Femur (tissue), 1 donor: ENCODE measurements at regions not wholly inside any gene's neighbourhood (a gene's known extent, or its start where the extent isn't known, plus 50 kb on each side); places are given as distances from the start of the nearest gene placed in this dataset.

Experiments
- DNase-seq: peaks from one replicate; pipeline ENCODE4 v3.0.0-alpha.2; 2017

DNA sequence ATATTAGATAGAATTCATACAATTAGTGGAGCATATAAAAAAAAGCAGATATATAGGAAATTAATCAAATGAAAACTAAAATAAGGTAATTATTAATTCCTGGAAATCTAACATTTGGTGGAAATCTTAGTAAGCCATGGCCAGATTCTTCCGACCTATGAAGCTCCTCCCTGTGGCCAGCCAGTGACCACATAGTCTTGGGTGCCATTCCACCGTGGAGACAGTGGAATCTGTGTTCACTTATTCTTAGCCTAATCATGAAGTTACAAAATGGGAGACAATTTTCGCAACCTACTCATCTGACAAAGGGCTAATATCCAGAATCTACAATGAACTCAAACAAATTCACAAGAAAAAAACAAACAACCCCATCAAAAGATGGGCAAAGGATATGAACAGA is 241.9 kb upstream of the FLRT2 start:
- DNase-seq = no peak

DNA sequence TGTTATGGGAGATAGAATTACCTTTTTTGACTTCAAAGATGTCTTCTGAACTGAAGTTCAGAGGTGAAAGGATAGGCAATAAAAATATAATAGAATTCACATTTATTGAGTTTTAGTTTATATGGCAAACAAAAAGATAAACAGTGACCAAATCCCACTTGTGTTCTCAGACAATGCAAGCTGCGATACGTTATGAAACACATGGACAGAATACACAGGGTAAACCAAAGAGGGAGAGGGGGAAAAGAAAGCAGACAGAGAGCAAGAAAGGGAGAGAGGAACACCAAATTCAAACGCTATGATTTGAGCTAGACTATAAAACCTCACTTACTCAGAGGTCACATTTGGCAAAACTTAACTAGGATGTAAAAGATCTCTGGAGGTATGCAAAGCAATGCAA is 238.2 kb upstream of the FLRT2 start:
- DNase-seq = no peak

DNA sequence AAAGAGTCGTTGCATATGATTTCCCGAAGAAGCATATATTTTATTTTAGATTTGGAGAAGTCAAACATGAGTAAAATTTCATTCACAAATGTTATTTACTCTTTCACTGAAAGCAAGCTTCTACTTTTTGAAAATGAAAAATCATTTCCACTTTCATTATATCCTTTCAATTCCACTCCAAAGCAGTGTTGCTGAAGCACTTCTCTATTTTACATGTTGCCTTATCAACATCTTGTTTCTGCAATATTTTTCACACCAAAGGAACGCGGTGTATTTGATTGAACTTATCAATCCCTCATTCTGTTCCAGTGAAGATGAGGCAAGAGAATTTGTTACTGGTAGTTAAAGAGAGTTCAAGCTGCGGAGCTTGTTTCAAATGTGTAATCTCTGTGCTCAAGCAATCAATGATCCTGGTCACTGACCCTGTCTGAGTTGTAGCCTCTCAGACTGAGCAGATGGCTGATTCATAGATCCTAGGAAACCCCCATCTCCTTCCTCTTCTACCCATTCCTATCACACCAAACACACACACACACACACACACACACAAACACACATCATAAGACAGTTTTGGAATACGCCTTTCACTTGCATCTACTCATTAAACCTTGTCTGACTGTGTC is 236.2 kb upstream of the FLRT2 start:
- DNase-seq = no peak

DNA sequence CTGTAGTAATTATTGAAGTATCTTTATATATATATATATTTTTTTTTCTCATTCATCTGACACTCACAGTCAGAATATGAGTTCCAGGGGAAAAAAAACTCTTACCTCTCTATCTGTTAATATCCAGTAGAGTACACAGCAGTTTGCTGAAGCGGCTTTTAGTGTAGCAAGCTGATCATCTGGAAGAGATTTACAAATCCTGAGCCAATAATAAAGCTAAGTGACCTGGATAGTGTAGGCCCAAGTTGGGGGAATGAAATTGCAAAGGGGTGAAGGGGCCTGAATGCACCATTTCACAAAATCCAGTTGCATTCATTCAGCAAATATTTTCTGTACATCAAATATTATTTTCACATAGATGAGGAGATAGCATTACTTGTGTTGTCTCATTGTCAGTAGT is 234.6 kb upstream of the FLRT2 start:
- no peak for DNase-seq

DNA sequence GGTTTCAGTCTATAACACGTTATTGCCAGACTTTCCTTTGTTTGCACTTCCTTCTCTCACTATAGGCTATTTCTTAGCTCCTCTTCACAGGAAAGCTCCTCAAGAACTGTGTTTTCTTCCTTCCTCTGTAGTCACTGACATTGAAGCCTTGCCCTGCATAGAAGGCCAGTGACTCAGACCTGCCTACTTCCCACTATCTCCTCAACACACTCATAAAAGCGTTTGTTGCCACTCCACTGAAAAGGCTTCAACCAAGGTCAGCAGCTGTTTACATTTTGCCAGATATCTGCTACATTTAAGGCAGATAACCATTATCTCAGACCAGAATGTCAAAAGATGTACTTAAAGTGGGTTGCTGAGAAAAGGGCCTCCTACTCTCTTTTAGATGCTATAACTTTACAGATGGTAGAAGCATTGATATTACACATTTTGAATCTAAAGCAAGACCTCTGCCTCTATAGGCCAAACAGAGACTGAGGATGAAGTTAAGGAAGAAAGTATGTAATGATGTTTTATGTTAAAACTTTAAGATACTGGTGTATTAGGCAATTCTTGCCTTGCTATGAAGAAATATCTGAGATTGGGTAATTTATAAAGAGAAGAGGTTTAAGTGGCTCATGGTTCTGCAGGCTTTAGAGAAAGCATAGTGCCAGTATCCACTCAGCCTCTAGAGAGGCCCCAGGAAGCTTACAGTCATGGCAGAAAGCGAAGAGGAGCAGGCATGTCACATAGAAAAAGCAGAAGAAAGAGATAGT is 233.3 kb upstream of the FLRT2 start:
- no peak for DNase-seq

DNA sequence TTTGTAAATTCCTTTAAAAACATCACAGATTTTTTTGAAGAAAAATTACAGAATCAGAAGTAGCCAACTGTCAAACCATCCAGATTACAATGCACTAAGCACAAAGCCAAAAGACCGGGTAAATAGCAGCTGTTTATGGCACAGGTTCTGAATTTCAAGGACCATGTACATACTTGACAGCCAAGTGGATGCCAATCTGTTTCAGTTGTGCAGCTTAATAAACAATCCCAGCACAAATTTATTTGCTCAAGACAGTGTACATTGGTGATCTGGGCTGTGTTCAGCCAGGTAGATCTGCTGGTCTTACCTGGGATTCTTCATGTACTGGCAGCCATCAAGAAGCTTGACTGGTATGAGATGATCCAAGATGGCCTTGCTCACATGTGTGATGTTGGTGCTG is 229.8 kb upstream of the FLRT2 start:
- no peak for DNase-seq

DNA sequence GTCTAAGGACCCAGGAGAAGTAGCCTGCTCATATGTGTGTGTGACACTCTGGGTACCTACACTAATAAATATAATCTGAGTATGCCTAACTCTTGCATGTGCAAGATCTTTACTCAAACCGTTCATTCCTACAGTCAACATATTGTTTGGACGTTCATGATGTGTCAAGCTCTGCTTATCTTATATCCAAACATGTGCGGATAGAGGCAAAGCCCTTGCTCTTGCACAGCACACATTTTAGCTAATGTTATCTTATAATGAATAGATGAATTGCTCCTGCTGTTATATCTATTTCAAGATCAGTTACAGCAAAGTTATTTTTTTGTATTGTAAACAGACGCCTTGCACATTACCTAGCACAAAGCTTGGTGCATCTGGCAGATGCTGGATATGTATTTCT is 228.4 kb upstream of the FLRT2 start:
- no peak for DNase-seq

DNA sequence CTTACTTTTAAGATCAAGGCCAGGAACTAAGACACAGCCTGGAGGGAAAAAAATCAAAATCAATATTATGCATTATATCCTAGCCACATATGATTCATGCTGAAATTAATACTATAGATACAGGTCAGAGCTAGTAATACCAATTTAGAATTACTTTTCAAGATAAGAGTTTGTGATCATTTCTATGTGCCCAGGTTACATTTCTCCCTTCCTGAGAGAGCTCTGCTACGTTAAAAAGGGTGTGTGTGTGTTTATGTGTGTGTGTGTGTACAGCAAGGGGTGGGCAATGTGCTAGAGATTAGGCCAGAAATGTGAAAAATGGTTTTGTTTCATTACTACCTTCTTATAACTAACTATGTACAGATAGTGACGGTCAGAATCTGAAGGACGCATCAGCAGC is 223.9 kb upstream of the FLRT2 start:
- DNase-seq = no peak

DNA sequence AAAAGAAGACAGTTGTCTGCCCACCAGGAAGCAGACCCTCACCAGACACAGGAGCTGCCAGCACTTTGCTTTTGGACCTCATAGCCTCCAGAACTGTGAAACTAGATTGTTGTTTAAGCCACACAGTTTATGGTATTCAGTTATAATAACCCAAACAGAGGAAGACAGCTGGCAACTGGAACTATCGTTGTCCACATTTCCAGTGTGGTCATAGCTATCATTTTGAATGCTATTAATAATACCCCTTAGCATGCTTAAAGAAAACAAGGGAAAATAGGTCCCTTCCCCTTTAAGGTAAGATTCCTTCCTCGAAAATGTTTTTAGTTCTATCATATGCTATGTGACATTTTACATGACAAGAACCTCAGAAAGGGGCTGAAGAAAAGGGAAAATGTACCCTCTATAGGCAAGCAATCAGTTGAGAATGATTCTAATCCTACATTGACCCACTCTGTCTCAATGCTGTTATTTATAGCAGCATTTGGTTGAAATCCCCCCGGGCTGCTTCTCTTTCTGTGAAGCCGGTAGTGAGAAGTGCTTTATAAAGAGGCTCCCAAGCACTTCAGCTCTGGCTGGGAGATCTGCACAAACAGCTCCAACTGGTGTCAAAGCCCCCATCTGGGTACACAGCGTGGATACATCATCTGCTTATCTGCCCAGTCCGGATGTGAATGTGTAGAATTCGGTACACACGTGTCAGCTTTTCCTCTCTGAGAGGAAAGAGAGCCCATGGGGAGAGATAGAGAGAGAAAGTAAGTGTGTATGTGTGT is 221.2 kb upstream of the FLRT2 start:
- DNase-seq = peak; percentile 28

DNA sequence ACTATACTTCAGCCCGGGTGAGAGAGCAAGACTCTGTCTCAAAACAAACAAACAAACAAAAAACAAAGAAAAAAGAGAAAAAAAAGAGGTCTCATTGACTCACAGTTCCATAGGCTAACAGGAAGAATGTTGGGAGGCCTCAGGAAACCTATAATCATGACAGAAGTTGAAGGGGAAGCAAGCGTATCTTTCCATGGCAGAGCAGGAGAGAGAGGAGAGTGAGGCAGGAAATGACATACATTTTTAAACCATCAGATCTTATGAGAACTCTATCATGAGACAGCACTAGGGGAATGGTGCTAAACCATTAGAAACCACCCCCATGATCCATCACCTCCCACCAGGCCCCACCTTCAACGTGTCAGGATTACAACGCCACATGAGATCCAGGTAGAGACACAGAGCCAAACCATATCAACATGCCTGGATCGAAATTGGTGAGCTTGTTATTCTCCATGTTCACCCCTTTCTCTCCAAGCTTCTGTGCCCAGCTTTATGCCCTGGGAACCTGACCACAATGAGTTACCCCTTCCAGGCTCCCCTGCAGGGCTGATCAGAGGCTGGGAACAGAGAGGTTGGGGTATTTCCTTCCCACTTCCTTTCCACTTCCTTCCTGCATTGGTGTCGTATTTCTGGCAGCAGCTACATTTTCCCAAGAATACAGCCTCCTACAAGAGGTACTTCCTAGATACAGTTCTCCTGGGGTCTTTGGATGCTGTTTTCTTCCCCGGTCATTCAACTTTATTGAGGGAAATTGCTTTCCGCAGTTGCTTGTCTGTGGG is 219.3 kb upstream of the FLRT2 start:
- no peak for DNase-seq

DNA sequence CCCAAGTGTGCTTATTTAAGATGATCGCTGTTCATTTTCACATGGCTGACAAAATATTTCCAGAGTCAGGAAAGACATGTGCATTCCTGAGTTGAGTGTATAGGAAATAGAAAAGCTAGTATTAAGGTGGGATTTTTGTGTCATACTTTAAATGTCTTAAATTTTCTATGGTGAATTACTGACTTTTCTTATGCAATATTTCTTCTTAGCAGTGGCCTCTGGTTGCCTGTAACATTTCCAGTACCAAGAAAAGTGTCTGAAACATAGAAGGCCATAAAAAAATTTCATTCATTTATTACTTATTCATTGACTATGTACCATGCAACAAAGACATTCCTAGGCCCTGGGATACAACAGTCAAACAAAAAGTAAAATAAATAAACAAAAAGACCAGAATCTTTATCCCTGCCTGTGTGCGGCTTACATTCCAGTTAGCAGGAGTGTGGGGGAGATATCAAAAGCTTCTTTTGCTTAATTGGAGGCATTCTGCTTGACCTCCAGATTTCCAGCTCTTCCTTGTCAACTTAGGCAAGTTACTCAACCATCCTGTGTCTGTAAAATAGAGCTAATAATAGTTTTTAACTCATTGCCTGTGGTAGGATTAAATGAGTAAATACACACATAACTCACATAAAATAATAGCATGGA is 216.3 kb upstream of the FLRT2 start:
- no peak for DNase-seq

DNA sequence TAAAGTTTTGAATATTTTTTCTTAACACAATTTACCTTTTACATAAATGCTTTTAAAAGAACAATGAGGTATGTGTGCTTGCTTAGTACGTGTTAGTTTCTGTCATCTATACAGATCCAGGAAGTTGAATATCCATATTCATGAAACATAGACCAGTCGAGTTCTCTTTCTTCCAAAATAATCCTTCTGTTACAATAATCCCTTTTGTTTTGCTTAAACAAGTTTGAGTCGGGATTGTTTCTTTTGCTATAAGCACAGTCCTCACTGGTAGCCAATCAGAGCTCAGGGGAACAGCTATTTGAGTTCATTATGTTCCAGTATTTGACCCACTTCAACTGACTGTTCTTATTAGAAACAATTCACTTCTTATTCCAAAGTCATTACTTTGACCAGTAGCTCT is 214.7 kb upstream of the FLRT2 start:
- no peak for DNase-seq

DNA sequence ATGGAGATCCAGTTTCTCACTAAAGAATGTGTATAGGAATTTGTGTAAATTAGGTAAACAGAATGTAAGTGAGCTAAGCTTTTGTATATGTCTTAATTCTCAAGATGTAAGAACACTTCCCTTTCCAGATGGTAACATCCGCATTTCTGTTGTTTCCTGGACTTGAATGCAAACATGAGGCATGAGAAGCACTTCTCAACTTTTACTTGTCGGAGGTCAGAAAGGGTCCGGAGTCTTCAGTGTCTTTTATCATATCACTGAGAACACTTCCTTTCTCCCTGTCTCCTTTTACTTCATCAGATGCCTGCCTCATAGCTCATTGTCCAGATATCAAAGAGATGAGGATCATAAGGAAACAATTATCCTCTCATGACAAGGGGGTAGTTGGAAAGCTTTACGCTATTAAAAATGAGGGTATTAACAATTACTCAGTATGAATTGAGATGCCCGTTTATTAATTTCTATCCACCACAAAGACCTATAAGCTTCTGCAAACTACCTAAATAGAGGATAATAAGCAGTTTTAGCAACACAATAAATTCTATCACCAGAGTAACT is 214.1 kb upstream of the FLRT2 start:
- DNase-seq = no peak

DNA sequence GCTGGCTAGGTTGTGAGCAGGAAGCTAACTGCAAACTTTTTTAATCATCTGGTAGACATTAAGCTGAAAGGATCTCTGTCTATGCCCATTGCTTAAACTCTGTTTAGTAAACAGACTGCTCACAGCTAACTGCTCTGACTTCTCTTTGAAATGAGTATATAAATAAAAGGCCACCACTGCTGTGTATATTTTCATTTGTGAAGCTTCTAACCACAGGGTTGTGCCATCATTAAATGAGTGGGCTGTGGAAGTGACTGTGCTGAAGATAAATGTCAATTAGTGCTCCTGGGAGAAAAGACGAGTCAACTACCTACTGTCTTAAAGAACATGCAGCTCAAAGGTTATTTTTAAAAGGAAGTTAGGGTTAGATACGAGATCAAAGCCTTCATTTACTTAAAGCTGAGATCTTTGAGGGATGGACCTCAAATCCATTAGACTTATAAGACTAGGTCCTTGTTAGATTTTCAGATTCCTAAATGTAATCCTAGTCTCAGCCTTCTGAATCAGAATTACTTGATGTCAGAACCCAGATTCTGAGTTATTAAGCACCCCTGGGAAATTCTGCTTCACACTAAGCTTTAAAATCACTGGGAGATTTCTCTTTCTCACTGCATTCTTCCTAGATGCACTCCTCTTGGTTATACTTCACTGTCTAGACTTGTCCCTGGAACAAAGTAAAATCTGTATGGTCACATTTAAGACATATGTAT is 213.1 kb upstream of the FLRT2 start:
- DNase-seq = no peak

DNA sequence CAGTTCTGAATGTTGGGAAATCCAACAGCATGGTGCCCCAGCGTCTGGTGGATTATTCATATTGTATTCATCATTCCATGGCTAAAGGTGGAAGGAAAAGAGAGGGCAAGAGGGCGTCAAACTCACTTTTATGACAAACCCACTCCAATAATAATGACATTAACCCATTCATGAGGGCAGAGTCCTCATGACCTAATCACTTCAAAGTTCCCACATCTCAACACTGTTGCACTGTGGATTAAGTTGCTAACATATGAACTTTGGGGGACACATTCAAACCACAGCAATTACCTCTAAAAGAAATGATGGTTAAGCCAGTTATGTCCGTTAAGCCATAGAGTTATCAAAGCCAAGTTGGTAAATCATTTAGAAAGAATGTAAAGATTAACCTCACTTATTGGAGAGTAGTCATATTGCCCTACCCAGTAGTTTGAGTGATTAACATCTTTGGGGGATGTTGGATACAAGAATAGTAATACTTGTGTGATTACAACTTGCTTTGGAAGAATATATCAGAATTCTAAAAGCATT is 212.4 kb upstream of the FLRT2 start:
- DNase-seq = no peak

DNA sequence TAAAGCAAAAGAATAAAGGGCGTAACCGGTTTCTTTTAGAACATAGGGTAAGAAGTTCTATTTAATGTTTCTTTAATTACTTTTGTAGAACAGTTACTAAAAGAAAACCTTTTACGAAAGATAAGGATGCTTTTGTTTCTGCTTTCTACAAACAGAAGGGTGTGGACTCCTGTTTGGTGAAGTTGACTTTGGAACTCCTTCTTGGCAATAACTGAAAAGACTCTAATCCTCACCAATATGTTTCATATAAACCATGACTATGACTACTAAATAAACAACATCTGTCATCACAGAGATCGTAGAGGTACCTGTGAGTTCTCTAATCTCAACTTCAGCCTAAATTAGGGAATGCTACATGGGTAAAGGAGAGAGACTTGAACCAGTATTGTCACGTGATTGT is 210.8 kb upstream of the FLRT2 start:
- DNase-seq = no peak

DNA sequence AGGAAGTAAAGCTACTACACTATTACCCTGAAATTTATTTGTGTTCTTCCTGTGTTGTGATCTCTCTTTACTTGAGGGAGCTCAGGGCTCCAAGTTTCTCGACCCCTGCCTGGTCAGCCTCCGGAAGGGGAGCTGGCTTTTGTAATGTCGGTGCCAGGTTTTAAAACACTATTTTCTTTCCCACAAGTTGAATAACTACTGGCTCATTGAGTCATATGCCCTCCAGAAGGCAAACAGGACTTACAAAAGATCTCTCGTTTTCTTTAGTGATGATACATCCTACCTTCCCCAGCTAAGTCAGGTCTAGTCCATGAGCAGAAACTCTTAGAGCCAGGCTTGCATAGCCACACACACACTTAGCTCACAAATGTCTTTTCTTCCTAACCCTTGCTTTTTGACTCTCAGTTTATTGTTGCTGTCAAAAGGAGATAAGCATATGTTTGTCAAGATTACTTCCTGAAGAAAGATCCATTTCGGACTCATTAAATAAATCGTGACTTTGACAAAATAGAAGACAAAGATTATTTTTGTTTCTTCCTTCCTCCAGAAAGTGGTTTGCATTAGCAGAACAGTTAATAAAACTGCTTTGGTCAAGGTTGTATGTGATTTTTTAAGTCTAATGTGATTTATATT is 209.8 kb upstream of the FLRT2 start:
- no peak for DNase-seq

DNA sequence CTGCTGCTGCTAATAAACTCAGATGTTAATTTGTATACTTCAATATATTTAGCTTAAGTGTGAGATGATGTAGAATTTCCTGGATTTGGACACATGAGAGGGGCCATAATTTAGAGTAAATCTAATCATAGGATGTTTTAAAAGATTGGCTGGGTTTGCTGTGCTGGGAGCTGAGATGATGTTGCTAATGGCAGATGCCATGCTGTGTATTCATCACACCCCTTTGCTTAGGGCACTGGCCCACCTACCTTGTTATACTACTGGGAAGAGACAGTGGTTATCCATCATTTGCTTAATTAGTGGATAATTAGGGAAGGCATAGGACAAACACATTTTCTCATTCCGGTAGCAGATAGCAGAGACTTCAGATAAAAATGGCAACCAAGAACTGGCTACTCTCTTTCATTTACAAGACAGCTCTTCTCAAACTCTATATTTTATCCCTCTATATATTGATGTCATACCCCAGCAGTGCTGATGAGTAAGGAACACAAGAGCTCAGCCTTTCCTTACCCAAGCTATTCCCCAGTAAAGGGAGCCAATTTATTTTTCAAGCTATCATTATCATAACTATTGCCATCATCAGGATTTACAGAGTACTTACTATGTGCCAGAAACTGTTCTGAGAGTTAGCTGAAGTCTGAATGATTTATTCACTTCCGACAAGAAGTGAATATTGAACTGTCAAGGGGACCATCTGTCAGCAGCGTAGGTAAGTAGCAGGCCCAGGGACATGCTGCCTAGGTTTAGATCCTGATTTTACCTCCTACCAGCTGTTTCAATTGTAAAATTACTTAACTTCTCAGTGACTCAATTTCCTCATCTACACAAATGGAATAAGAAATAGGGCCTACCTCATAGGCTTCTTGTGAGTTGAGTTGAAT is 204.6 kb upstream of the FLRT2 start:
- DNase-seq = no peak

DNA sequence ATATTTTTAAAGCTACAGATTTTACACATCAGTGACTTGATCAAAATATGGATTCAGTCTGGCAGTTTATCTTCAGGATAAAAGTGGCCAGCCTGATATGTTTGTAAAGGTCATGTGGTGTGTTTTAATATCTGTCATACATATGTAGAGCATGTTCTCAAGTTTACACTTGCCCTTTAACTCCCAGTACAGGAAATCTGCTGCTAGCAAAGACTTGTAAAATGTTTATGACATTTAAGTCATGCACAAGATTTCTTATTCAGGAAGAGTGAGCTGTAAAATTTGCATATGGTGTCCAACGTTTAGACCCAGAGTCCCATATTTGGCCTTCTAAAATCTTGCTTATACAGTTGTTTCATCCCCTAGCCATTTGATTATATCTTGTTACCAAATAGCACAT is 197.5 kb upstream of the FLRT2 start:
- no peak for DNase-seq

DNA sequence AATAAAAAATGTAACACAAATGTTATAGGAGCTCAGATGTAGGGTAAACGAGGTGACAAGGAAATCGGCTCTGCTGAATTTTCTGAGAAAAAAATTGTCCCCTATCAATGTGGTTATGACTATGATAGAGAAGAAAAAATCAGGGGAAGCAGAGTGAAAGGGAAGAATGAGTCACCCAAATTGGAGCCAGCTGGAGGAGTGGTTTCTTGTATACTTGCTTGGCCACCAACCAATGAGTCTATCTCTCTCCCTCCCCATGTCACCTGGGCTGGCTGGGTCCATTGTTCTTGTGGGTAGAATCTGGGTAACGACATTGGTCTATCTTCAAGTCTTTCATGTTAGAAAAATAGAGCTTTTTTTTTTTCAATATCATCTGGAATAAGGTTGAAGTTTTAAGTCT is 196.6 kb upstream of the FLRT2 start:
- no peak for DNase-seq
